ENCODE measurements at regions not wholly inside any gene's neighbourhood (a gene's known extent, or its start where the extent isn't known, plus 50 kb on each side); places are given as distances from the start of the nearest gene placed in this dataset.

DNA sequence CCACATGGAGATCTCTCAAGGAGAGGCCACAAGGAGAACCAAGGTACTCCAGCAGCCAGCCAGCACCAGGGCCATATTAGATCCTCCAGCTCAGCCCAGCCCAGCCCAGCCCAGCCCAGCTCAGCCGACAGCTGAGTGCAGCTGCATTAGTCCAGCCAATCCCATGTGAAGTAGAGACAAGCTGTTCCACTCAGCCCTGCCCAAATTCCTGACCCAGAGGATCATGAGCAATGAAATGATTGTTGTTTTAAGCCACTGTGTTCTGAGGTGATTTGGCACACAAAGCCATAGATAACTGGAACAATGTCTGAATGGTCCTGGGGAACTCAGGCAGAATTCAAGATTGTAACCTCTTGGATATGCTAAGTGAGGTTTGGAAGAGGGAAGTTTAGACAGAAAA, 59.5 kb upstream of the BMP2 start:
- H2AFZ ChIP-seq (ENCODE audit: low read depth, low read length, poor library complexity, severe bottlenecking): no peak overlapping the region
- H3K4me3 ChIP-seq (replicated peaks in 1 of 2; ENCODE audit: low read depth in 1 of 2, low read length in 2 of 2): no peak overlapping the region
- H3K27ac ChIP-seq (ENCODE audit: low read depth, low read length): no peak overlapping the region
- CTCF ChIA-PET: no interaction called here
- H3K27me3 ChIP-seq (ENCODE audit: insufficient read depth, low read length): no peaks in the 10 kb centered on the region
- H3K36me3 ChIP-seq (ENCODE audit: control insufficient read depth in 1 of 2, insufficient read depth in 2 of 2, low read length in 2 of 2): no peaks in the 10 kb centered on the region
- no peaks in the 10 kb centered on the region for H3K4me1 ChIP-seq (ENCODE audit: control insufficient read depth in 1 of 2, insufficient read depth in 2 of 2, low read length in 2 of 2)
- no peaks in the 10 kb centered on the region for H4K20me1 ChIP-seq (ENCODE audit: insufficient read depth)
- BruUV-seq (replicated peaks): no TSS peak
- no peak overlapping the region for H3K9ac ChIP-seq (ENCODE audit: low read length)
- H3K79me2 ChIP-seq (ENCODE audit: insufficient read depth, low read length): no peaks in the 10 kb centered on the region
- TF ChIP-seq, protein P1, sequence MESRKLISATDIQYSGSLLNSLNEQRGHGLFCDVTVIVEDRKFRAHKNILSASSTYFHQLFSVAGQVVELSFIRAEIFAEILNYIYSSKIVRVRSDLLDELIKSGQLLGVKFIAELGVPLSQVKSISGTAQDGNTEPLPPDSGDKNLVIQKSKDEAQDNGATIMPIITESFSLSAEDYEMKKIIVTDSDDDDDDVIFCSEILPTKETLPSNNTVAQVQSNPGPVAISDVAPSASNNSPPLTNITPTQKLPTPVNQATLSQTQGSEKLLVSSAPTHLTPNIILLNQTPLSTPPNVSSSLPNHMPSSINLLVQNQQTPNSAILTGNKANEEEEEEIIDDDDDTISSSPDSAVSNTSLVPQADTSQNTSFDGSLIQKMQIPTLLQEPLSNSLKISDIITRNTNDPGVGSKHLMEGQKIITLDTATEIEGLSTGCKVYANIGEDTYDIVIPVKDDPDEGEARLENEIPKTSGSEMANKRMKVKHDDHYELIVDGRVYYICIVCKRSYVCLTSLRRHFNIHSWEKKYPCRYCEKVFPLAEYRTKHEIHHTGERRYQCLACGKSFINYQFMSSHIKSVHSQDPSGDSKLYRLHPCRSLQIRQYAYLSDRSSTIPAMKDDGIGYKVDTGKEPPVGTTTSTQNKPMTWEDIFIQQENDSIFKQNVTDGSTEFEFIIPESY (IDR thresholded peaks at IDR 0.05; ENCODE audit: extremely low read depth, insufficient replicate concordance, low read length): no peak
- TF ChIP-seq EZH2 (IDR thresholded peaks at IDR 0.05) (no peak), TCF7L2 (IDR thresholded peaks at IDR 0.05; ENCODE audit: borderline replicate concordance, extremely low read depth, insufficient read depth, insufficient read length) (no peak), SIN3A (IDR thresholded peaks at IDR 0.05; ENCODE audit: low read depth) (no peak), CTCF (IDR thresholded peaks at IDR 0.05 in 2 of 3, conservative IDR thresholded peaks at IDR 0.05 in 1 of 3; ENCODE audit: borderline replicate concordance in 1 of 3, insufficient read depth in 1 of 3, low read depth in 2 of 3, low read length in 2 of 3) (no peak), SP1 (IDR thresholded peaks at IDR 0.05; ENCODE audit: low read depth) (no peak), ELF1 (IDR thresholded peaks at IDR 0.05; ENCODE audit: borderline replicate concordance, low read depth) (no peak), REST (IDR thresholded peaks at IDR 0.05; ENCODE audit: low read depth) (no peak), RAD21 (IDR thresholded peaks at IDR 0.05; ENCODE audit: low read depth) (no peak), FOSL1 (IDR thresholded peaks at IDR 0.05; ENCODE audit: low read depth) (no peak), POLR2AphosphoS5 (IDR thresholded peaks at IDR 0.05; ENCODE audit: low read depth, low read length) (no peak), EZH2phosphoT487 (IDR thresholded peaks at IDR 0.05; ENCODE audit: borderline replicate concordance) (no peak), POLR2A (IDR thresholded peaks at IDR 0.05; ENCODE audit: borderline replicate concordance, extremely low read depth, insufficient read depth, insufficient read length) (no peak), YY1 (IDR thresholded peaks at IDR 0.05; ENCODE audit: extremely low read depth, insufficient replicate concordance, low read depth, low read length) (no peak), CEBPB (IDR thresholded peaks at IDR 0.05; ENCODE audit: low read depth) (no peak)
- TF ChIP-seq, protein P2, sequence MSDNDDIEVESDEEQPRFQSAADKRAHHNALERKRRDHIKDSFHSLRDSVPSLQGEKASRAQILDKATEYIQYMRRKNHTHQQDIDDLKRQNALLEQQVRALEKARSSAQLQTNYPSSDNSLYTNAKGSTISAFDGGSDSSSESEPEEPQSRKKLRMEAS (IDR thresholded peaks at IDR 0.05): no peak
- POLR2A ChIA-PET: no interaction called here
- H3K9me3 ChIP-seq (ENCODE audit: control insufficient read depth in 1 of 2, insufficient read depth in 1 of 2, low read depth in 1 of 2, low read length in 2 of 2): peaks cover 0 to 15% of the 10 kb centered on the region in 2 experiments; a peak in 2 of 4 replicates
- H3K4me2 ChIP-seq (ENCODE audit: low read length): no peak overlapping the region
- ATAC-seq: no peak
- H3K9me2 ChIP-seq (ENCODE audit: insufficient read depth): no peaks in the 10 kb centered on the region
- intact Hi-C loops (cut with micrococcal nuclease): no loop called here
- no peak for DNase-seq (ENCODE audit: low read depth, low spot score)
- RAD21 ChIA-PET (ENCODE audit: low non-redundant PET in 1 of 2, low total read pairs in 2 of 2, uncharacterized antibody in 2 of 2, unreplicated experiment in 2 of 2): no interaction called here

Measured in HCT116 (cell line).